HTR-8/SVneo (cell line): ENCODE measurements at regions not wholly inside any gene's neighbourhood (a gene's known extent, or its start where the extent isn't known, plus 50 kb on each side); places are given as distances from the start of the nearest gene placed in this dataset.

Source experiments
- DNase-seq: peaks from one replicate; pipeline ENCODE4 v3.0.0; 2011; ENCODE audit warnings: low spot score, mixed read lengths; ENCODE audit not compliant: insufficient read length
- FAIRE-seq: peaks from 2 replicates; lab custom pipeline; 2011; peaks lifted over from hg19 to GRCh38; lab: Jason Lieb, UNC

DNA sequence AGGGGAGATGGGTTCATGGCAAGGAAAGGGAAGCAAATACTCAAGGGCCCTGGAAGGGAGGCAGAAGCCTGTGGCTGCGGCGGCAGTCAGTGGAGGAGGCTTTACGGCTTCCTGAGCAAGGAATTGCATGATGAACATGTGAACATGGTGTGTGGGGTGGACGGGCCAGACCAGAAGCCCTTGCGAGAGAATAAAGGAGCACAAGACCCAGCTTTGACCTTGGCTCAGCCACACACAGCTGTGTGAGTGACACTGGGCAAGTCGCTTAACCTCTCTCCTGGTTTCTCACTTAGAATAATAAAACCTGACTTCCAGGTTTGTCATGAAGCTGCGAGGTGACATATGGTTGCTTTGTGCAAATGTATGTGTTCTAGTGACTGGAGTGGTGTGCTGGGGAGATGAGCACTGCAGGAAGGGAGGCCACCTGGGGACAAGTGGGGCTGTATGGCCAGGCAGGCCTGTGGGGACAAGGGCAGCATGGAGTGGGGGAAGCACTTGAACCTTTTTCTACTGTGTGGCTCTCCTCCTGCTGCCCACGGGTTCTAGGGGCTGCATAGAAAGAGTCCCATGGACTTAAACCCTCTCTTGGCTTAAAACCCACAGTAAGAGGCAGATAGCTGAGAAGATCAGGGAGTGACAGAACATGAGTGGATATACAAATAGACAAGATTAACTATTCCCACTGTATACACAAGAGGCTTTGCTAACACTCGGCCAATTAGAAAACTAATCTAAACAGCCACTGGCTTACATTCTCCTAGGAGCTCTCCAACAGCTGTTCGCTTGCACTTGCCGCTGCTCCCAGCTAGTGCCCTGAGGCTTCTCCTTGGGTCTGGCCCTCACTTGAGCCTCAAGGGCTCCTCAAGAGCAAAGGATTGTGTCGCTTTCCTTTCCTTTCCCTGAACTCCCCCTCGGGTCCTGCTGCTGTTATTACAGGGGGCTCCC, 67.3 kb upstream of the CDON start:
- FAIRE-seq (no peak), DNase-seq (no peak)

GRCh38 chr11:126127898-126128297, 65.2 kb upstream of the CDON start:
- FAIRE-seq (no peak), DNase-seq (no peak)

GRCh38 chr11:126127284-126127845, 64.7 kb upstream of the CDON start:
- no peak for DNase-seq

GRCh38 chr11:126124231-126124661, 61.6 kb upstream of the CDON start:
- no peak for FAIRE-seq
- DNase-seq, result no peak

More at GRCh38 chr11:126127284-126127845, 64.7 kb upstream of the CDON start:
- FAIRE-seq, result no peak

GRCh38 chr11:126123686-126124085, 61.0 kb upstream of the CDON start:
- no peak for DNase-seq
- no peak for FAIRE-seq

DNA sequence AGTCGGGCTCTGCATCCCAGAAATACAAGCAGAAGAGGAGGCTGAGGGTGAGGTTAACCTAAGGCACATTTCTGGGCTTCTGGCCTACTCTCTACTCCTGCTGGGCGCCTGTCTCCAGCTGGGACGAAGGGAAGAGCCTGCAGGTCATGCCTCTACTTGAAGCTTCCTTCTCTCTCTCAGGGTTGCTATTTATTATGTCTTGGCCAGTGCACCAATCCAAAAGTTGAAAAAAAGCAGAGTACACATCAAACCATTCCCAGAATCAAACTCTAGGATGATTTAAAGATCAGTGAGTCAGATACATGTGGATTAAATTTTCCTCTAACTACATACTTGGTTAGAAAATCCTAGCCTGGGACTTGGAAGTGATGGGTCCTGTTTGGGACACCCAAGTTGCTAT, 60.2 kb upstream of the CDON start:
- FAIRE-seq (no peak), DNase-seq (no peak)

DNA sequence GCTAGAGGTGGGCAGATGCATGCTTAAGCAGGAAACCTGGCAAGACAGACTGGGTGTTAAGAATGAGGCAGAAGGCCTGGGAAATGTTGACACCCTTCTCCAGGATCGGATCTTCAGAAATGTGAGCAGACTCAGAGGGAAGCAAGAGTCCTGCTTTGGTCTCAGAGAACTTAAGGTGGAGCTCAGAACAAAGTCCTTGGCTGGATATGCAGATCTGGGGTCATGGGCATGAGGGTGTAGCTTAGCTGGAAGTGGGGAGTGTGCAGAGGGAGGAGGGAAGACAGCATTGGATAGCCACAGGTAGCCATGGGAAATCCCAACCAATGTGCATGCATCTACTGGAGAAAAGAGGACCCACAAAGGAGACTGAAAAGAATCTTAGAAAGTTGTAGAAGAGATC, 58.6 kb upstream of the CDON start:
- no peak for DNase-seq
- FAIRE-seq, result no peak

- FAIRE-seq (no peak), DNase-seq (no peak)
Observed at GRCh38 chr11:126118806-126119205, 56.1 kb upstream of the CDON start.

DNA sequence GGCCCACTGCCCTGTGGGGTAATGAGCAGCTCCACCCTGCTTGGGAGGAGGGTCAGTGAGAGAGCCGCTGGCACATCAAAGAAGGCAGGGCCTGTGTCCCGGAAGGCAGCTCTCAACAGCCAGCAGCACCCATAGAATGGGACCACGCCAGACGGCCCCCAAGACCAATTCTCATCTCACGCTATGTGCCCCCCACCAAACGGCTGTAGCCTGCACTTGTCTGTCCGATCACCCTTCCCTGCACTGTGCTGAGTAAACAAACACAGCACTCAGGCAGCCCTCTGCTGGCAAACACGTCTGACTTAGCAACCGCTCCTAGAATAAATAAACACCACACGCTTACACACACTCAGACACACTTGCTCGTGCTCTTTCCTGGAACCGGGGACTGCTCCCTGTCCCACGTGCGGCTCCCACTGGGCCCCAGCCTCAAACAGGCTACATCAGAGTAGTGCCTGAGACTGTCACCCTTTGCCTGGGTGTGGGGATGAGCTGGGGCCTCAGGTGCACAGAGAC, 53.2 kb upstream of the CDON start:
- DNase-seq (no peak), FAIRE-seq (no peak)

DNA sequence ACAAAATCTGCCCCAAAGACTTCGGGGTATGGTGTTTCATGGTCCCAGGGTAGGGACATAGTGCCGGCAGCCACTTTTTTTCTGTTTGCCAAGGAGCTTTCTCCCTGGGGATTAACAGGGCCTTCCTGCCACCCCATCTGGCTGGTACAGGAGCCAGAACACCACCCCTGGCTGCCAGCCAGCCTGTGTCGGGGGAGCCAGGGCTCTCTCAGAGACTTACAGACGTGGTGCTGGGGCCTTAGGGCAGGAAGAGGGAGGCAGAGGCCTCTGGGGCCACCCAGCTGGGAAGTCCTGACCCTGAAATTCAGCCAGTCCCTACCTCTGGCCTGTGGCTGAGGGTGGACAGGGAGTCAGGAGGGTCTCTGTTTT, 52.4 kb upstream of the CDON start:
- FAIRE-seq, result no peak
- no peak for DNase-seq

- DNase-seq, result no peak
Observed at GRCh38 chr11:126114486-126115126, 51.9 kb upstream of the CDON start.

GRCh38 chr11:126113963-126114362, 51.3 kb upstream of the CDON start:
- DNase-seq (no peak), FAIRE-seq (no peak)

More at GRCh38 chr11:126114486-126115126, 51.9 kb upstream of the CDON start:
- FAIRE-seq, result no peak

DNA sequence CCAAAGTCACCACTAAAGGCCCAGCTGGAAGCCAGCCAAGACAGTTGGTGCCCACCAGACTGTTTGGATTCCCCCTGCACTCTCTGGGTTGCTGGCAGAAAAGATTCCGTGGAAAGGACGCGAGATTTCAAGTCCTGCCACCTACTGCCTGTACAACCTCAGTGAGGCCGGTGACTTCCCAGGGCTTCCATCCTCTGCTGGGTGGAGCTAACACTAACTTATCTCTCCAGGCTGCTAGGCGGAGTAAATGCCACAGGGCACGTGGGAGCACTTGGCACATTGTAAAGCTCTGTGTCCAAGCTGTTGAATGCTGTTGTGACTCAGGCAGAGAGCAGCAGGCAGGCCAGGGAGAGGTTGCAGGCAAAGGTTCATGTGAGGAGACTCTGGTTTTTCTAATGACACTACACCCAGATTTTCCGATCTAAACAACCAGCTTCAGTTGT, 50.9 kb upstream of the CDON start:
- peak; percentile 80 for DNase-seq
- peak; percentile 76 for FAIRE-seq

DNA sequence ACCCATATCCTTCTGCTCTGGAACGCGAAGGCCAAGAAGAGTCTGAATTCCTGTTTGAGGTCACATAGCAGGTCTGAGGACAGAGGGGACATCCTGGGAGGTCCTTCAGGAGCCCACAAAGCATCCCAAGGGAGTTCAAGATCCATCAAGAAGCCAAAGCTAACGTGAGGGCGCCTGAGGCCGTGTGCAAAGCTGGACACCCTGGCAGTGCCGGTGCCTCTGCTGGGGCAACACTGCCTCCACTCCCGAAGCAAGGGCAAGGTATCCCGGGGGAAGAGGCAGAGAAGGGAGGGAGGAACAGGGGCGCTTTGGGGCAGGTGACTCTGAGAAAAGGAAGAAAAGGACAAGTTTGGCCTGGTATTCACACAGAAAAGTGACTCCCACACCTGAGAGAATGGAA, 50.3 kb upstream of the CDON start:
- no peak for DNase-seq
- no peak for FAIRE-seq

- DNase-seq (no peak), FAIRE-seq (no peak)
Observed at GRCh38 chr11:126112547-126112946, 49.9 kb upstream of the CDON start.
